Nephron (organoid): ENCODE measurements at regions not wholly inside any gene's neighbourhood (a gene's known extent, or its start where the extent isn't known, plus 50 kb on each side); places are given as distances from the start of the nearest gene placed in this dataset.

Experiments
- H3K27ac Mint-ChIP-seq, 3 experiments: 2 replicates each; pipeline ENCODE4 v1.8.0; 2020; ENCODE audit warnings: mixed read lengths in 3 of 3, mild to moderate bottlenecking in 2 of 3, moderate library complexity in 1 of 3
- H3K27me3 Mint-ChIP-seq: 2 replicates; pipeline ENCODE4 v1.8.0; 2021; ENCODE audit warnings: low read depth, mild to moderate bottlenecking, moderate library complexity, mixed read lengths
- H3K36me3 Mint-ChIP-seq: 2 replicates; pipeline ENCODE4 v1.8.0; 2020; ENCODE audit warnings: low read depth, mixed read lengths
- H3K4me1 Mint-ChIP-seq: 2 replicates; pipeline ENCODE4 v1.8.0; 2020; ENCODE audit warnings: mixed read lengths
- H3K4me3 Mint-ChIP-seq, 3 experiments: 2 replicates each; pipeline ENCODE4 v1.8.0; 2020; ENCODE audit warnings: mild to moderate bottlenecking in 3 of 3, mixed read lengths in 3 of 3, moderate library complexity in 2 of 3
- H3K9me3 Mint-ChIP-seq: 2 replicates; pipeline ENCODE4 v1.8.0; 2020; ENCODE audit warnings: mixed read lengths
- CTCF ChIP-seq, 3 experiments: fragments of 200-600 bp; sonication (generic); IDR thresholded peaks; one replicate each; pipeline ENCODE4 v1.5.0; 2021; ENCODE audit warnings: antibody characterized with exemption in 3 of 3; ENCODE audit not compliant: unreplicated experiment in 3 of 3

GRCh38 chr20:24797745-24798655 lies 151.1 kb upstream of the CST7 start:
- H3K36me3 Mint-ChIP-seq, result no peaks in the 10 kb centered on the region
- no peaks in the 10 kb centered on the region for H3K9me3 Mint-ChIP-seq
- no peak overlapping the region for H3K4me3 Mint-ChIP-seq
- H3K27ac Mint-ChIP-seq, result no peak overlapping the region
- no peaks in the 10 kb centered on the region for H3K4me1 Mint-ChIP-seq
- H3K27me3 Mint-ChIP-seq, result peaks cover 17% of the 10 kb centered on the region
- TF ChIP-seq CTCF (IDR thresholded peaks at IDR 0.05; ENCODE audit: unreplicated experiment in 3 of 3), result no peak

GRCh38 chr20:24798930-24799705 lies 150.0 kb upstream of the CST7 start:
- H3K4me1 Mint-ChIP-seq, result no peaks in the 10 kb centered on the region
- H3K4me3 Mint-ChIP-seq, result no peak overlapping the region
- H3K36me3 Mint-ChIP-seq, result no peaks in the 10 kb centered on the region
- no peak overlapping the region for H3K27ac Mint-ChIP-seq
- TF ChIP-seq CTCF (IDR thresholded peaks at IDR 0.05; ENCODE audit: unreplicated experiment in 3 of 3), result no peak
- no peaks in the 10 kb centered on the region for H3K9me3 Mint-ChIP-seq
- H3K27me3 Mint-ChIP-seq, result peaks cover 13% of the 10 kb centered on the region

GRCh38 chr20:24799971-24800580 lies 149.0 kb upstream of the CST7 start:
- TF ChIP-seq CTCF (IDR thresholded peaks at IDR 0.05; ENCODE audit: unreplicated experiment in 3 of 3), result no peak
- no peaks in the 10 kb centered on the region for H3K9me3 Mint-ChIP-seq
- H3K27me3 Mint-ChIP-seq, result peaks cover 3% of the 10 kb centered on the region
- H3K4me3 Mint-ChIP-seq, result no peak overlapping the region
- no peaks in the 10 kb centered on the region for H3K36me3 Mint-ChIP-seq
- H3K27ac Mint-ChIP-seq, result no peak overlapping the region
- H3K4me1 Mint-ChIP-seq, result no peaks in the 10 kb centered on the region

- H3K4me3 Mint-ChIP-seq, result no peak overlapping the region
- H3K9me3 Mint-ChIP-seq, result no peaks in the 10 kb centered on the region
- H3K27ac Mint-ChIP-seq, result no peak overlapping the region
- H3K36me3 Mint-ChIP-seq, result no peaks in the 10 kb centered on the region
- H3K4me1 Mint-ChIP-seq, result no peaks in the 10 kb centered on the region
- TF ChIP-seq CTCF (IDR thresholded peaks at IDR 0.05; ENCODE audit: unreplicated experiment in 3 of 3), result no peak
- peaks cover 3% of the 10 kb centered on the region for H3K27me3 Mint-ChIP-seq
Measured at GRCh38 chr20:24802286-24802820, 146.7 kb upstream of the CST7 start.

GRCh38 chr20:24804481-24805206 lies 144.4 kb upstream of the CST7 start:
- H3K4me1 Mint-ChIP-seq, result no peaks in the 10 kb centered on the region
- no peaks in the 10 kb centered on the region for H3K36me3 Mint-ChIP-seq
- H3K27ac Mint-ChIP-seq, result no peak overlapping the region
- no peaks in the 10 kb centered on the region for H3K9me3 Mint-ChIP-seq
- TF ChIP-seq CTCF (IDR thresholded peaks at IDR 0.05; ENCODE audit: unreplicated experiment in 3 of 3), result no peak
- no peaks in the 10 kb centered on the region for H3K27me3 Mint-ChIP-seq
- H3K4me3 Mint-ChIP-seq, result no peak overlapping the region
